DND-41 (cell line): ENCODE measurements at regions not wholly inside any gene's neighbourhood (a gene's known extent, or its start where the extent isn't known, plus 50 kb on each side); places are given as distances from the start of the nearest gene placed in this dataset.
A peak's percentile ranks its signal among the peaks of the same experiment; 100 is the strongest.

ENCODE experiments used
- ATAC-seq: fragments of 200-7000 bp; cut with Tn5 transposase; 3 replicates; pipeline ENCODE4 v1.9.1; 2021; ENCODE audit warnings: low read depth; ENCODE audit not compliant: insufficient read depth
- DNase-seq: peaks from one replicate; pipeline ENCODE4 v3.0.0-alpha.2; 2020
- H2AFZ ChIP-seq: 2 replicates; pipeline ENCODE4 v1.6.0; 2012; ENCODE audit warnings: low read depth, low read length
- H3K27ac ChIP-seq: 2 replicates; pipeline ENCODE4 v1.5.1; 2012; ENCODE audit warnings: low read length, inconsistent platforms
- H3K27me3 ChIP-seq: fragments of 200-600 bp; sonication (generic); 2 replicates; pipeline ENCODE4 v1.6.0; 2012; ENCODE audit warnings: low read length, mild to moderate bottlenecking, inconsistent platforms; ENCODE audit not compliant: insufficient read depth, poor library complexity
- H3K36me3 ChIP-seq: 2 replicates; pipeline ENCODE4 v1.5.1; 2012; ENCODE audit warnings: low read length, inconsistent platforms; ENCODE audit not compliant: insufficient read depth
- H3K4me1 ChIP-seq: 2 replicates; pipeline ENCODE4 v1.5.1; 2012; ENCODE audit warnings: mild to moderate bottlenecking, low read length; ENCODE audit not compliant: insufficient read depth
- H3K4me2 ChIP-seq: 2 replicates; pipeline ENCODE4 v1.6.0; 2012; ENCODE audit warnings: mild to moderate bottlenecking, moderate library complexity, low read length, inconsistent platforms; ENCODE audit not compliant: insufficient read depth
- H3K4me3 ChIP-seq, 2 experiments: fragments of 200-600 bp in 1 of 2; shearing (Covaris generic) in 1 of 2; 2 replicates each; pipeline ENCODE4 v1.5.1; 2012 to 2016; ENCODE audit warnings: inconsistent platforms in 2 of 2, low read length in 2 of 2, mild to moderate bottlenecking in 2 of 2, low read depth in 1 of 2, moderate library complexity in 1 of 2
- H3K79me2 ChIP-seq: 2 replicates; pipeline ENCODE4 v1.6.0; 2012; ENCODE audit warnings: low read length, inconsistent platforms; ENCODE audit not compliant: insufficient read depth
- H3K9ac ChIP-seq: 2 replicates; pipeline ENCODE4 v1.6.0; 2012; ENCODE audit warnings: low read depth, mild to moderate bottlenecking, inconsistent platforms, low read length, moderate library complexity
- H3K9me3 ChIP-seq: 2 replicates; pipeline ENCODE4 v1.5.1; 2012; ENCODE audit warnings: low read length, moderate library complexity, mild to moderate bottlenecking, inconsistent platforms; ENCODE audit not compliant: insufficient read depth, severe bottlenecking
- H4K20me1 ChIP-seq: 2 replicates; pipeline ENCODE4 v1.6.0; 2012; ENCODE audit warnings: low read length; ENCODE audit not compliant: insufficient read depth
- CTCF ChIP-seq: IDR thresholded peaks from 2 replicates; pipeline ENCODE4 v1.5.1; 2012; ENCODE audit warnings: borderline replicate concordance, low read length, moderate library complexity, mild to moderate bottlenecking; ENCODE audit not compliant: poor library complexity, severe bottlenecking; ENCODE audit errors: extremely low read depth
- EZH2 ChIP-seq: IDR thresholded peaks from 3 replicates; pipeline ENCODE4 v1.6.1; 2012; ENCODE audit warnings: borderline replicate concordance, low read depth, mild to moderate bottlenecking, moderate library complexity, low read length, inconsistent platforms; ENCODE audit not compliant: severe bottlenecking

- Histone ChIP-seq H3K36me3 (no peaks in the 10 kb centered on the region), H3K9ac (no peak overlapping the region), H3K4me1 (peaks cover 30% of the 10 kb centered on the region), H3K4me2 (no peak overlapping the region), H2AFZ (no peak overlapping the region), H3K27me3 (no peaks in the 10 kb centered on the region), H3K9me3 (no peaks in the 10 kb centered on the region), H4K20me1 (no peaks in the 10 kb centered on the region), H3K27ac (no peak overlapping the region), H3K79me2 (no peaks in the 10 kb centered on the region), H3K4me3 (no peak overlapping the region)
- TF ChIP-seq EZH2 (no peak), CTCF (no peak)
- ATAC-seq (peak; percentile 41; the same call in 1 of the 3 replicates), DNase-seq (no peak)
Measured at GRCh38 chr14:35201066-35201465, 78.7 kb downstream of the PRORP start.

- no peak overlapping the region for H3K4me2 ChIP-seq
- H3K9ac ChIP-seq = no peak overlapping the region
- no peak overlapping the region for H3K4me3 ChIP-seq
- H4K20me1 ChIP-seq = no peaks in the 10 kb centered on the region
- no peaks in the 10 kb centered on the region for H3K79me2 ChIP-seq
- TF ChIP-seq EZH2 = no peak
- no peak for TF ChIP-seq CTCF
- ATAC-seq = no peak
- peaks cover 30% of the 10 kb centered on the region for H3K4me1 ChIP-seq
- H3K27ac ChIP-seq = no peak overlapping the region
- H3K27me3 ChIP-seq = no peaks in the 10 kb centered on the region
- no peaks in the 10 kb centered on the region for H3K9me3 ChIP-seq
- no peaks in the 10 kb centered on the region for H3K36me3 ChIP-seq
- no peak overlapping the region for H2AFZ ChIP-seq
- DNase-seq = no peak
Measured at GRCh38 chr14:35202195-35202594, 79.8 kb downstream of the PRORP start.

GRCh38 chr14:35205737-35206136 is 83.4 kb downstream of the PRORP start:
- no peak for DNase-seq
- no peak for ATAC-seq
- Histone ChIP-seq H2AFZ (no peak overlapping the region), H3K36me3 (no peaks in the 10 kb centered on the region), H3K27me3 (no peaks in the 10 kb centered on the region), H3K9ac (no peak overlapping the region), H3K4me2 (no peak overlapping the region), H3K4me1 (peaks cover 30% of the 10 kb centered on the region), H3K27ac (no peak overlapping the region), H3K9me3 (no peaks in the 10 kb centered on the region), H3K79me2 (no peaks in the 10 kb centered on the region), H3K4me3 (no peak overlapping the region), H4K20me1 (no peaks in the 10 kb centered on the region)
- TF ChIP-seq EZH2 (no peak), CTCF (no peak)

GRCh38 chr14:35211067-35211466 is 81.1 kb upstream of the PSMA6 start:
- no peak overlapping the region for H3K27ac ChIP-seq
- no peak for TF ChIP-seq EZH2
- TF ChIP-seq CTCF = no peak
- no peak for DNase-seq
- H4K20me1 ChIP-seq = no peaks in the 10 kb centered on the region
- no peaks in the 10 kb centered on the region for H3K9me3 ChIP-seq
- H3K27me3 ChIP-seq = no peaks in the 10 kb centered on the region
- no peaks in the 10 kb centered on the region for H3K79me2 ChIP-seq
- no peak overlapping the region for H3K4me2 ChIP-seq
- no peak for ATAC-seq
- H2AFZ ChIP-seq = no peak overlapping the region
- no peak overlapping the region for H3K9ac ChIP-seq
- H3K36me3 ChIP-seq = no peaks in the 10 kb centered on the region
- H3K4me3 ChIP-seq = no peak overlapping the region
- H3K4me1 ChIP-seq = no peaks in the 10 kb centered on the region
